ENCODE measurements at regions not wholly inside any gene's neighbourhood (a gene's known extent, or its start where the extent isn't known, plus 50 kb on each side); places are given as distances from the start of the nearest gene placed in this dataset.

DNA sequence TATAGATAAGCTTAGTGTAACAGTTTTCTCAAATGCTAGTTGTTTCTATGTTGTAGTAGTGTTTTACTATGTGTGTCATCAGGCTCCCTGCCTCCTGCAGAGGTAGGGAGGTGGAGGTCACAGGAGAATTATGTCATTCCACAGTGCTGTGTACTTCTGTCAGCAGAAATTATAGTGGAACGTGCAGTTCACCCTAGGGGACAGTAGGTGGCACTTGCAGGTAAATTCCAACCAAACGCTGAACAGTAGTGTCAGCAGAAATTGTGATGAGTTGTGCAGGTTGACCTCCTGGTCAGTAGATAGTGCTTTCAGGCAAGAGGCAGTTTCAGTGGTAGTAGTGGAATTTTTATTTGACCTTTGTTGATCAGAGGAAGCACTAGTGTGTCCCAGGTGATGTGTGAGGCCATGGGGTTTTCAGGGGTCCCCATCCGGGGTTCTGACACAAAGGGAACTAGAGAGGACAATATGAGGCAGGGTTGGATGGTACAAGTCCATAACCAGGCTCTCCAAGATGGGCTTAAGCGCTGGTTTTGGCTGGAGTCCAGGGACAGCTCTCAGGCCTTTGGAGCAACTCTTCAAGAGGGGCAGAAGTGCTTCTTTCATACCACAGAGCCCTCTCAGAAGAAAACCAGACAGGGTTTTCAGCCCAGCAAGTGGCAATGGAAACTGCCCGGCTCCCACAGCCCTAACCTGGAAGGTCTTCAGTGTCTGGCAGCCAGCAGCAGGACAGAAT, 402.9 kb downstream of the CYLC2 start (continued):
- TF ChIP-seq, protein P1, sequence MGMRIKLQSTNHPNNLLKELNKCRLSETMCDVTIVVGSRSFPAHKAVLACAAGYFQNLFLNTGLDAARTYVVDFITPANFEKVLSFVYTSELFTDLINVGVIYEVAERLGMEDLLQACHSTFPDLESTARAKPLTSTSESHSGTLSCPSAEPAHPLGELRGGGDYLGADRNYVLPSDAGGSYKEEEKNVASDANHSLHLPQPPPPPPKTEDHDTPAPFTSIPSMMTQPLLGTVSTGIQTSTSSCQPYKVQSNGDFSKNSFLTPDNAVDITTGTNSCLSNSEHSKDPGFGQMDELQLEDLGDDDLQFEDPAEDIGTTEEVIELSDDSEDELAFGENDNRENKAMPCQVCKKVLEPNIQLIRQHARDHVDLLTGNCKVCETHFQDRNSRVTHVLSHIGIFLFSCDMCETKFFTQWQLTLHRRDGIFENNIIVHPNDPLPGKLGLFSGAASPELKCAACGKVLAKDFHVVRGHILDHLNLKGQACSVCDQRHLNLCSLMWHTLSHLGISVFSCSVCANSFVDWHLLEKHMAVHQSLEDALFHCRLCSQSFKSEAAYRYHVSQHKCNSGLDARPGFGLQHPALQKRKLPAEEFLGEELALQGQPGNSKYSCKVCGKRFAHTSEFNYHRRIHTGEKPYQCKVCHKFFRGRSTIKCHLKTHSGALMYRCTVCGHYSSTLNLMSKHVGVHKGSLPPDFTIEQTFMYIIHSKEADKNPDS (CRISPR knock-in tag; IDR thresholded peaks at IDR 0.05) = no peak
- TF ChIP-seq MAFF (IDR thresholded peaks at IDR 0.05; ENCODE audit: low read depth, low read length) (peak; percentile 99), ZNF83 (CRISPR knock-in tag; IDR thresholded peaks at IDR 0.05; ENCODE audit: borderline replicate concordance) (no peak), MAFG (CRISPR knock-in tag; IDR thresholded peaks at IDR 0.05) (peak; percentile 77; the same call in 1 of the 2 replicates)
- TF ChIP-seq, protein P2, sequence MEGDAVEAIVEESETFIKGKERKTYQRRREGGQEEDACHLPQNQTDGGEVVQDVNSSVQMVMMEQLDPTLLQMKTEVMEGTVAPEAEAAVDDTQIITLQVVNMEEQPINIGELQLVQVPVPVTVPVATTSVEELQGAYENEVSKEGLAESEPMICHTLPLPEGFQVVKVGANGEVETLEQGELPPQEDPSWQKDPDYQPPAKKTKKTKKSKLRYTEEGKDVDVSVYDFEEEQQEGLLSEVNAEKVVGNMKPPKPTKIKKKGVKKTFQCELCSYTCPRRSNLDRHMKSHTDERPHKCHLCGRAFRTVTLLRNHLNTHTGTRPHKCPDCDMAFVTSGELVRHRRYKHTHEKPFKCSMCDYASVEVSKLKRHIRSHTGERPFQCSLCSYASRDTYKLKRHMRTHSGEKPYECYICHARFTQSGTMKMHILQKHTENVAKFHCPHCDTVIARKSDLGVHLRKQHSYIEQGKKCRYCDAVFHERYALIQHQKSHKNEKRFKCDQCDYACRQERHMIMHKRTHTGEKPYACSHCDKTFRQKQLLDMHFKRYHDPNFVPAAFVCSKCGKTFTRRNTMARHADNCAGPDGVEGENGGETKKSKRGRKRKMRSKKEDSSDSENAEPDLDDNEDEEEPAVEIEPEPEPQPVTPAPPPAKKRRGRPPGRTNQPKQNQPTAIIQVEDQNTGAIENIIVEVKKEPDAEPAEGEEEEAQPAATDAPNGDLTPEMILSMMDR (CRISPR knock-in tag; IDR thresholded peaks at IDR 0.05) = peak; percentile 72

DNA sequence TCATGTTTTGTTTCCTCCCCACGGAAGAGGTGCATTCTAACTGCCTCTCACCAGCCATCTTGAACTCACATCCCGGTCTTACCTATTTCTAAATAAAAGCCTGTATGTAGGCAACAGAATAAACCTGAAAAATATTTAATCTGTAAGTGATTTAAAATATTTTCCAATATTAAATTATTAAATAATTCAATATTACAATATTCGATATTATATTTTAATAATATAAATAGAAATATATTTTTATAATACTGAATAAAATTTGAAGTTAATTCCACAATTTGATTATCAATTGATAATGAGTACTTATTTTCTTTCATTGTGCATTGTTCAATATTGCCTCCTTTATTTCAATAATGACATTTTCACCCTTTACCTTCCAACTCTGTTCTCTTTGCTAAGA, 404.4 kb downstream of the CYLC2 start:
- Histone ChIP-seq H3K4me2 (ENCODE audit: low read depth, low read length) (no peak overlapping the region), H3K4me3 (replicated peaks in 1 of 3; ENCODE audit: insufficient read depth in 1 of 3, low read depth in 2 of 3, low read length in 3 of 3) (no peak overlapping the region), H3K27me3 (ENCODE audit: control insufficient read depth in 1 of 2, insufficient read depth in 2 of 2, low read length in 2 of 2) (no peaks in the 10 kb centered on the region), H2AFZ (ENCODE audit: low read length) (no peak overlapping the region), H3K9me3 (ENCODE audit: low read length) (no peaks in the 10 kb centered on the region), H3K27ac (ENCODE audit: extremely low read length, insufficient read depth, low read length) (no peak overlapping the region), H4K20me1 (ENCODE audit: insufficient read depth, low read length) (no peaks in the 10 kb centered on the region), H3K4me1 (ENCODE audit: insufficient read depth, low read length) (no peaks in the 10 kb centered on the region), H3K9ac (ENCODE audit: insufficient read depth, low read depth, low read length) (no peak overlapping the region), H3K36me3 (replicated peaks in 1 of 2; ENCODE audit: control insufficient read depth in 1 of 2, insufficient read depth in 2 of 2, low read length in 2 of 2) (no peaks in the 10 kb centered on the region), H3K79me2 (ENCODE audit: insufficient read depth, low read length) (no peaks in the 10 kb centered on the region)
- intact Hi-C loops (cut with micrococcal nuclease; ENCODE audit: unreplicated experiment) (loop anchor here (5.0 kb wide), 1 partner anchor 693 kb away; the partner anchor contains the start of gene SMC2), in situ Hi-C loops (cut with HindIII; ENCODE audit: extremely low pct_ligation_motif_present, low pct_unique_long_range_greater_than_20kb) (no loop called here)
- ChIA-PET POLR2A (no interaction called here), CTCF (ENCODE audit: low intra/inter-chr PET ratio, low total read pairs) (no interaction called here)
- no TSS peak for BruUV-seq (replicated peaks)
- under 1% methylated on average over 3 of the region's 3 CpGs for WGBS (ENCODE audit: low lambda C conversion rate)
- ATAC-seq (no peak), DNase-seq (ENCODE audit: low spot score) (no peak), FAIRE-seq (no peak)
- TF ChIP-seq, protein P3, sequence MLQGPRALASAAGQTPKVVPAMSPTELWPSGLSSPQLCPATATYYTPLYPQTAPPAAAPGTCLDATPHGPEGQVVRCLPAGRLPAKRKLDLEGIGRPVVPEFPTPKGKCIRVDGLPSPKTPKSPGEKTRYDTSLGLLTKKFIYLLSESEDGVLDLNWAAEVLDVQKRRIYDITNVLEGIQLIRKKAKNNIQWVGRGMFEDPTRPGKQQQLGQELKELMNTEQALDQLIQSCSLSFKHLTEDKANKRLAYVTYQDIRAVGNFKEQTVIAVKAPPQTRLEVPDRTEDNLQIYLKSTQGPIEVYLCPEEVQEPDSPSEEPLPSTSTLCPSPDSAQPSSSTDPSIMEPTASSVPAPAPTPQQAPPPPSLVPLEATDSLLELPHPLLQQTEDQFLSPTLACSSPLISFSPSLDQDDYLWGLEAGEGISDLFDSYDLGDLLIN (CRISPR knock-in tag; IDR thresholded peaks at IDR 0.05; ENCODE audit: borderline replicate concordance) = no peak
- TF ChIP-seq FIP1L1 (IDR thresholded peaks at IDR 0.05; ENCODE audit: borderline replicate concordance, insufficient read depth, low read depth, low read length) = no peak
- TF ChIP-seq, protein P4, sequence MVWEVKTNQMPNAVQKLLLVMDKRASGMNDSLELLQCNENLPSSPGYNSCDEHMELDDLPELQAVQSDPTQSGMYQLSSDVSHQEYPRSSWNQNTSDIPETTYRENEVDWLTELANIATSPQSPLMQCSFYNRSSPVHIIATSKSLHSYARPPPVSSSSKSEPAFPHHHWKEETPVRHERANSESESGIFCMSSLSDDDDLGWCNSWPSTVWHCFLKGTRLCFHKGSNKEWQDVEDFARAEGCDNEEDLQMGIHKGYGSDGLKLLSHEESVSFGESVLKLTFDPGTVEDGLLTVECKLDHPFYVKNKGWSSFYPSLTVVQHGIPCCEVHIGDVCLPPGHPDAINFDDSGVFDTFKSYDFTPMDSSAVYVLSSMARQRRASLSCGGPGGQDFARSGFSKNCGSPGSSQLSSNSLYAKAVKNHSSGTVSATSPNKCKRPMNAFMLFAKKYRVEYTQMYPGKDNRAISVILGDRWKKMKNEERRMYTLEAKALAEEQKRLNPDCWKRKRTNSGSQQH (CRISPR knock-in tag; IDR thresholded peaks at IDR 0.05; ENCODE audit: low read depth) = no peak
- no peak for TF ChIP-seq ATM (IDR thresholded peaks at IDR 0.05; ENCODE audit: borderline replicate concordance)
- TF ChIP-seq GZF1 (CRISPR knock-in tag; IDR thresholded peaks at IDR 0.05) = no peak
- TF ChIP-seq ZNF264 (CRISPR knock-in tag; IDR thresholded peaks at IDR 0.05) = no peak
- TF ChIP-seq ZNF230 (CRISPR knock-in tag; IDR thresholded peaks at IDR 0.05) = no peak
- TF ChIP-seq SCMH1 (CRISPR knock-in tag; IDR thresholded peaks at IDR 0.05; ENCODE audit: borderline replicate concordance) = no peak
- TF ChIP-seq, protein P5, sequence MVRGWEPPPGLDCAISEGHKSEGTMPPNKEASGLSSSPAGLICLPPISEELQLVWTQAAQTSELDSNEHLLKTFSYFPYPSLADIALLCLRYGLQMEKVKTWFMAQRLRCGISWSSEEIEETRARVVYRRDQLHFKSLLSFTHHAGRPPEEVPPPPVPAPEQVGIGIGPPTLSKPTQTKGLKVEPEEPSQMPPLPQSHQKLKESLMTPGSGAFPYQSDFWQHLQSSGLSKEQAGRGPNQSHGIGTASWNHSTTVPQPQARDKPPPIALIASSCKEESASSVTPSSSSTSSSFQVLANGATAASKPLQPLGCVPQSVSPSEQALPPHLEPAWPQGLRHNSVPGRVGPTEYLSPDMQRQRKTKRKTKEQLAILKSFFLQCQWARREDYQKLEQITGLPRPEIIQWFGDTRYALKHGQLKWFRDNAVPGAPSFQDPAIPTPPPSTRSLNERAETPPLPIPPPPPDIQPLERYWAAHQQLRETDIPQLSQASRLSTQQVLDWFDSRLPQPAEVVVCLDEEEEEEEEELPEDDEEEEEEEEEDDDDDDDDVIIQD (CRISPR knock-in tag; IDR thresholded peaks at IDR 0.05; ENCODE audit: low read depth) = no peak
